Ascending aorta (tissue), 2 donors: ENCODE measurements at regions not wholly inside any gene's neighbourhood (a gene's known extent, or its start where the extent isn't known, plus 50 kb on each side); places are given as distances from the start of the nearest gene placed in this dataset.

Experiments used
- DNase-seq, 2 donors: peaks; one replicate each; pipeline ENCODE4 v3.0.0-alpha.2; 2019; ENCODE audit warnings: low spot score in 2 of 2
- H3K27ac ChIP-seq, 2 donors: fragments of 200-600 bp; sonication (generic); one replicate each; pipeline ENCODE4 v1.5.1; 2016 to 2017; ENCODE audit warnings: mild to moderate bottlenecking in 1 of 2
- H3K27me3 ChIP-seq: fragments of 200-600 bp; sonication (generic); one replicate; pipeline ENCODE4 v1.5.1; 2017
- H3K36me3 ChIP-seq, 2 donors: fragments of 200-600 bp; sonication (generic); one replicate each; pipeline ENCODE4 v1.5.1; 2016
- H3K4me1 ChIP-seq, 2 donors: fragments of 200-600 bp; sonication (generic); one replicate each; pipeline ENCODE4 v1.5.1; 2016 to 2017; ENCODE audit warnings: mild to moderate bottlenecking in 1 of 2
- H3K4me3 ChIP-seq, 2 donors: fragments of 200-600 bp; sonication (generic); one replicate each; pipeline ENCODE4 v1.5.1; 2016 to 2017; ENCODE audit warnings: mild to moderate bottlenecking in 1 of 2
- H3K9me3 ChIP-seq, 2 donors: fragments of 200-600 bp; sonication (generic); one replicate each; pipeline ENCODE4 v1.5.1; 2016
- CTCF ChIP-seq, 3 experiments: fragments of 200-600 bp in 2 of 3; fragments of 450-650 bp in 1 of 3; sonication (generic) in 2 of 3; IDR thresholded peaks; one replicate each; pipeline ENCODE4 v1.5.1; 2016 to 2019; ENCODE audit warnings: antibody characterized with exemption in 3 of 3, mild to moderate bottlenecking in 1 of 3, moderate library complexity in 1 of 3
- intact Hi-C: fragments of 100-400 bp; cut with DNase I; formaldehyde crosslinking; loops from one replicate; pipeline ENCODE4 v1.15.1; 2023

- H3K27ac ChIP-seq: no peak overlapping the region
- intact Hi-C loops: no loop called here
- H3K4me3 ChIP-seq: no peak overlapping the region
- no peaks in the 10 kb centered on the region for H3K36me3 ChIP-seq
- H3K9me3 ChIP-seq: no peaks in the 10 kb centered on the region
- no peak for TF ChIP-seq CTCF (IDR thresholded peaks at IDR 0.05)
- H3K27me3 ChIP-seq: no peaks in the 10 kb centered on the region
- H3K4me1 ChIP-seq: peaks cover 0 to 3% of the 10 kb centered on the region in 2 donors
- no peak for DNase-seq
These were observed 589.0 kb downstream of the USP25 start for GRCh38 chr21:16318651-16319300.

DNA sequence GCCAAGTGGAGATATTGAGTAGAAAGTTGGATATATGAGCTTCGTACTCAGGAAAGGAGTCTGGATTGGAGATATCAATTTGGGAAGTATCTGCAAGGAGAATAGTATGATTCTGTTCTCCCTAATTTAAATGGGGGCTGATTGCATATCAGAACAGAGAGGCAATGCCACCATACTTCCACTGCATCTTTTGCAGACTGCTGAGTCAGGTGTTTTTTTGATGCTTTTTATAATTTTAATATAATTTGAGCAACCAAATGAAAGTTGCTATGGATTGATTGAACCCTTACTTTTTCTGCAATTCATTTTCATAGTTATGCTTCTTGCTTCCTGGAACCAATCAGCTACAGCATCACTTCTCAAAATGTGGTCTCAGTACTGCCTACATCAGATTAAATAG lies 590.3 kb downstream of the USP25 start:
- H3K4me1 ChIP-seq: peaks cover 0 to 3% of the 10 kb centered on the region in 2 donors
- H3K27ac ChIP-seq: no peak overlapping the region
- H3K36me3 ChIP-seq: no peaks in the 10 kb centered on the region
- intact Hi-C loops: loop anchor here (5.0 kb wide), 1 partner anchor 128 kb away; no protein-coding TSS in a partner anchor
- no peak overlapping the region for H3K4me3 ChIP-seq
- DNase-seq: no peak
- no peak for TF ChIP-seq CTCF (IDR thresholded peaks at IDR 0.05)
- H3K27me3 ChIP-seq: no peaks in the 10 kb centered on the region
- no peaks in the 10 kb centered on the region for H3K9me3 ChIP-seq

- H3K27me3 ChIP-seq: no peaks in the 10 kb centered on the region
- TF ChIP-seq CTCF (IDR thresholded peaks at IDR 0.05): no peak
- no peaks in the 10 kb centered on the region for H3K36me3 ChIP-seq
- H3K9me3 ChIP-seq: no peaks in the 10 kb centered on the region
- H3K27ac ChIP-seq: no peak overlapping the region
- H3K4me1 ChIP-seq: peaks cover 0 to 3% of the 10 kb centered on the region in 2 donors
- peak overlapping the region in 1 of 2 donors; percentile 14 for H3K4me3 ChIP-seq
- no peak for DNase-seq
- intact Hi-C loops: loop anchor here (5.0 kb wide), 1 partner anchor 130 kb away; no protein-coding TSS in a partner anchor
These were observed 592.7 kb downstream of the USP25 start for GRCh38 chr21:16322454-16322853.

DNA sequence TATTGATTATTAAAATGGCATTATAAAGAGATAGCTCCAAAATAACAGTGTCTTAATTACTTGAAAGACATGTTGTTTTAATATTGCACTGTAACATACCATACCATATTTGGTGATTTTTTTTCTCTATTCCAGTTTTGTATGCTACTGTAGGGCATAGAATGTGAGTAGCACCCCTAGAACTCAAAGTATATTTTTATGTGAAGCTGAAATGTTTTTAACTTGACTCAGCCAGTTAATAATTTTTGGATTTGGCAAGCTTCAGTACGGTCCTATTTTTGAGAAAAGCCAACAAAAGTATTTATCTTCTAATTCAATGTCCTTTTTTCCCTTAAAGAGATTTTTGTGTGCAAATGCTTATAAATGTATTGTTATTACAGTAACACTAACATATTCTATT lies 593.8 kb downstream of the USP25 start:
- DNase-seq: no peak
- intact Hi-C loops: loop anchor here (5.0 kb wide), 1 partner anchor 131 kb away; no protein-coding TSS in a partner anchor
- no peaks in the 10 kb centered on the region for H3K27me3 ChIP-seq
- no peak overlapping the region for H3K4me3 ChIP-seq
- H3K4me1 ChIP-seq: peaks cover 0 to 3% of the 10 kb centered on the region in 2 donors
- TF ChIP-seq CTCF (IDR thresholded peaks at IDR 0.05): no peak
- no peak overlapping the region for H3K27ac ChIP-seq
- H3K9me3 ChIP-seq: no peaks in the 10 kb centered on the region
- H3K36me3 ChIP-seq: no peaks in the 10 kb centered on the region

GRCh38 chr21:16324630-16325029 lies 594.8 kb downstream of the USP25 start:
- no peaks in the 10 kb centered on the region for H3K36me3 ChIP-seq
- no peaks in the 10 kb centered on the region for H3K27me3 ChIP-seq
- no peaks in the 10 kb centered on the region for H3K9me3 ChIP-seq
- H3K4me3 ChIP-seq: no peak overlapping the region
- H3K27ac ChIP-seq: no peak overlapping the region
- DNase-seq: no peak
- intact Hi-C loops: loop anchor here (5.0 kb wide), 1 partner anchor 132 kb away; no protein-coding TSS in a partner anchor
- peaks cover 0 to 3% of the 10 kb centered on the region in 2 donors for H3K4me1 ChIP-seq
- TF ChIP-seq CTCF (IDR thresholded peaks at IDR 0.05): no peak
